C4-2B (cell line): ENCODE measurements at regions not wholly inside any gene's neighbourhood (a gene's known extent, or its start where the extent isn't known, plus 50 kb on each side); places are given as distances from the start of the nearest gene placed in this dataset.

ENCODE experiments used
- CTCF ChIP-seq: fragments of 450-650 bp; conservative IDR thresholded peaks from 2 replicates; pipeline ENCODE4 v1.5.1; 2017; ENCODE audit warnings: mild to moderate bottlenecking
- ZFX ChIP-seq: fragments of 450-650 bp; IDR thresholded peaks from 2 replicates; pipeline ENCODE4 v1.6.1; 2017

- TF ChIP-seq CTCF (no peak), ZFX (no peak)
Measured at GRCh38 chr9:13665418-13666066, 386.1 kb upstream of the MPDZ start.
